Neural crest cell (in vitro differentiated cells): ENCODE measurements at regions not wholly inside any gene's neighbourhood (a gene's known extent, or its start where the extent isn't known, plus 50 kb on each side); places are given as distances from the start of the nearest gene placed in this dataset.

Experiments
- DNase-seq: peaks from one replicate; pipeline ENCODE4 v3.0.0; 2021; ENCODE audit warnings: low read depth, mixed read lengths, low spot score
- H3K27ac Mint-ChIP-seq: one replicate; pipeline ENCODE4 v1.8.0; 2021; ENCODE audit warnings: mild to moderate bottlenecking, mixed read lengths; ENCODE audit not compliant: unreplicated experiment
- H3K27me3 Mint-ChIP-seq: 2 replicates; pipeline ENCODE4 v1.8.0; 2021; ENCODE audit warnings: low read depth, mild to moderate bottlenecking, mixed read lengths
- H3K36me3 Mint-ChIP-seq: 2 replicates; pipeline ENCODE4 v1.8.0; 2021; ENCODE audit warnings: low read depth, mild to moderate bottlenecking, mixed read lengths
- H3K4me1 Mint-ChIP-seq: 2 replicates; pipeline ENCODE4 v1.8.0; 2021; ENCODE audit warnings: mixed read lengths
- H3K4me3 Mint-ChIP-seq: one replicate; pipeline ENCODE4 v1.8.0; 2021; ENCODE audit warnings: mild to moderate bottlenecking, mixed read lengths
- H3K9me3 Mint-ChIP-seq: 2 replicates; pipeline ENCODE4 v1.8.0; 2021; ENCODE audit warnings: mixed read lengths
- TF ChIP-seq, protein P1 (sequence below): fragments of 200-600 bp; sonication (generic); conservative IDR thresholded peaks from 2 replicates; pipeline ENCODE4 v1.5.0; 2021; ENCODE audit warnings: antibody characterized with exemption, mild to moderate bottlenecking

DNA sequence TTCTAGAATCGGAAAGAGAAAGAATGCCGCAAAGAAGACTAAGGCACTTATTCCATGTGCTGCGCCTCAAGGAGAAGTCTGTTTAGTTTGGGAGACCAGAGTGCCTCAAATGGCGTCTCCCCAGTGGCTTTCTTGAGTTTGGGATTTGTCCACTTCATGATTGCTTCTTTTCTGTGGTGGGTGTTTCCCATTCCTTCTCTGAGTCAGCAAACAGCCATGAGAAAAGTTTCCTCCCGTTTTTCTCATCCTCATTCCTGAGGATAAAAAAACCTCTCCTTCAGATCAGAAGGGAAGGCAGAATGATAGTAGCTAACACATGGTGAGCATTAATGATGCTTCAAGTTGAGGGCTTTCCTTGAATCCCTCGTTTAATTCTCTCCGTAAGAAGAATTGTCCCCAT is 275.9 kb upstream of the WWC1 start:
- no peaks in the 10 kb centered on the region for H3K36me3 Mint-ChIP-seq
- H3K4me3 Mint-ChIP-seq, result no peak overlapping the region

GRCh38 chr5:168017313-168017712 is 274.1 kb upstream of the WWC1 start:
- TF ChIP-seq, protein P1, sequence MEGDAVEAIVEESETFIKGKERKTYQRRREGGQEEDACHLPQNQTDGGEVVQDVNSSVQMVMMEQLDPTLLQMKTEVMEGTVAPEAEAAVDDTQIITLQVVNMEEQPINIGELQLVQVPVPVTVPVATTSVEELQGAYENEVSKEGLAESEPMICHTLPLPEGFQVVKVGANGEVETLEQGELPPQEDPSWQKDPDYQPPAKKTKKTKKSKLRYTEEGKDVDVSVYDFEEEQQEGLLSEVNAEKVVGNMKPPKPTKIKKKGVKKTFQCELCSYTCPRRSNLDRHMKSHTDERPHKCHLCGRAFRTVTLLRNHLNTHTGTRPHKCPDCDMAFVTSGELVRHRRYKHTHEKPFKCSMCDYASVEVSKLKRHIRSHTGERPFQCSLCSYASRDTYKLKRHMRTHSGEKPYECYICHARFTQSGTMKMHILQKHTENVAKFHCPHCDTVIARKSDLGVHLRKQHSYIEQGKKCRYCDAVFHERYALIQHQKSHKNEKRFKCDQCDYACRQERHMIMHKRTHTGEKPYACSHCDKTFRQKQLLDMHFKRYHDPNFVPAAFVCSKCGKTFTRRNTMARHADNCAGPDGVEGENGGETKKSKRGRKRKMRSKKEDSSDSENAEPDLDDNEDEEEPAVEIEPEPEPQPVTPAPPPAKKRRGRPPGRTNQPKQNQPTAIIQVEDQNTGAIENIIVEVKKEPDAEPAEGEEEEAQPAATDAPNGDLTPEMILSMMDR, result no peak
- Mint-ChIP-seq H3K4me3 (no peak overlapping the region), H3K36me3 (no peaks in the 10 kb centered on the region), H3K9me3 (no peaks in the 10 kb centered on the region), H3K27me3 (peaks cover 2% of the 10 kb centered on the region), H3K27ac (no peak overlapping the region), H3K4me1 (peaks cover 10% of the 10 kb centered on the region)
- no peak for DNase-seq

More for the DNA sequence above, 275.9 kb upstream of the WWC1 start:
- H3K4me1 Mint-ChIP-seq, result peaks cover 5% of the 10 kb centered on the region
- no peaks in the 10 kb centered on the region for H3K9me3 Mint-ChIP-seq
- H3K27me3 Mint-ChIP-seq, result peaks cover 2% of the 10 kb centered on the region
- H3K27ac Mint-ChIP-seq, result no peak overlapping the region
- DNase-seq, result no peak
- TF ChIP-seq, protein P1, result no peak

DNA sequence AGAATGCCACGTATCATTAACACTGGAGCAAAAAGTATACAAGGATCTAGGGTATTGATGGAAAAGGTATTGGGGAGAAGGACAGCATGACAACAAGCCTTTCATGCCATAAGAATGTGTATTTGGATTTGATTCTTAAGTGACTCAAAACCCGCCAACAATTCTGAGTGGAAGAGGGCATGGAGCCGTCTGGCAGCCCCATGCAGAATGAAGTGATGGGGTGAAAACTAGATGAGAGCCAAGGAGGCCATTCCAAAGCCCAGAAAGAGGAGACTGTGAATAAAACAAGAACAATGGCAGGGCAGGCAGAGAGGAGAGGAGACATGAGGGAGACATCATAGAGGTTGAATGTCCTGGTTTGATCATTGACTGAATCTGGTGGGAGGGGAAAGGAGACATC is 272.3 kb upstream of the WWC1 start:
- no peak for DNase-seq
- Mint-ChIP-seq H3K4me1 (peaks cover 11% of the 10 kb centered on the region), H3K9me3 (no peaks in the 10 kb centered on the region), H3K4me3 (no peak overlapping the region), H3K27ac (no peak overlapping the region), H3K27me3 (peaks cover 2% of the 10 kb centered on the region), H3K36me3 (no peaks in the 10 kb centered on the region)
- TF ChIP-seq, protein P1, result no peak

GRCh38 chr5:168020542-168021294 is 270.7 kb upstream of the WWC1 start:
- H3K4me3 Mint-ChIP-seq, result no peak overlapping the region
- peaks cover 2% of the 10 kb centered on the region for H3K27me3 Mint-ChIP-seq
- no peak for DNase-seq
- TF ChIP-seq, protein P1, result peak; percentile 44
- no peak overlapping the region for H3K27ac Mint-ChIP-seq
- no peaks in the 10 kb centered on the region for H3K36me3 Mint-ChIP-seq
- peaks cover 11% of the 10 kb centered on the region for H3K4me1 Mint-ChIP-seq
- H3K9me3 Mint-ChIP-seq, result no peaks in the 10 kb centered on the region

DNA sequence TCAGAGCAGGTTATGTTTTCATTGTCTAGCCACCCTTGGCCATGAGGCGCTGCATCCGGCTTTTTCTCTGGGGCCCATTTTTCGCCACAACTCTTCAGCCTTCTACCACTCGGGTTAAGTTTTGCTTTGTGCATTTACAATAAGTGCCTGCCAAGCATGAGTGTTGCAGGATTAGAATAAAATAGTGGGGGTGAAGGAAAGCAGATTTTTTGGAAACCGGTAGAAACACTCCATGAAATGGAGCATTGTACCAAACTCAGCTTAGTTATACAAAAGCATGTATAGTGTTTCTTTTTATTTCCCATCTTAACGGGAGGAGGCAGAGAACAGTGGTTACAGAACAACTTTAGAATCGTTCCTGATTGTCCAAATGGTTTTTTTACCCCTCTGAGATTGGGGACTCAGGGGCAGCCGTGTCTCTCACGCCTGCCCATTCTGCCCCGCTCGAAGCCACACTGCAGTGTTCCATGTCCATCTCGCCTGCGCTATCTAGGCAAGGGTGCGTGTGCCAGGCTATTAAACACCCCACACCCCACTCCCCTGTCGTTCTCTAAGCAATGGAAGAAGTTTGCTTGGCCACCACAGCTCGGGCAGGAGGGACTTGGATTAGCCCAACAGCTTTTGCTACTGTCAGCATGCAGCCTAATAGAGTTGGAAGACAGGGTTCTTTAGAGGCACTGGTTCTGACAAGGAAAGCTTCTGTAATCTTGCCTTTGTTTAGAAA is 268.8 kb upstream of the WWC1 start:
- no peak overlapping the region for H3K4me3 Mint-ChIP-seq
- no peaks in the 10 kb centered on the region for H3K9me3 Mint-ChIP-seq
- TF ChIP-seq, protein P1, result no peak
- no peak for DNase-seq
- peaks cover 11% of the 10 kb centered on the region for H3K4me1 Mint-ChIP-seq
- H3K27ac Mint-ChIP-seq, result no peak overlapping the region
- no peaks in the 10 kb centered on the region for H3K36me3 Mint-ChIP-seq
- no peaks in the 10 kb centered on the region for H3K27me3 Mint-ChIP-seq
